ENCODE measurements at regions not wholly inside any gene's neighbourhood (a gene's known extent, or its start where the extent isn't known, plus 50 kb on each side); places are given as distances from the start of the nearest gene placed in this dataset.

DNA sequence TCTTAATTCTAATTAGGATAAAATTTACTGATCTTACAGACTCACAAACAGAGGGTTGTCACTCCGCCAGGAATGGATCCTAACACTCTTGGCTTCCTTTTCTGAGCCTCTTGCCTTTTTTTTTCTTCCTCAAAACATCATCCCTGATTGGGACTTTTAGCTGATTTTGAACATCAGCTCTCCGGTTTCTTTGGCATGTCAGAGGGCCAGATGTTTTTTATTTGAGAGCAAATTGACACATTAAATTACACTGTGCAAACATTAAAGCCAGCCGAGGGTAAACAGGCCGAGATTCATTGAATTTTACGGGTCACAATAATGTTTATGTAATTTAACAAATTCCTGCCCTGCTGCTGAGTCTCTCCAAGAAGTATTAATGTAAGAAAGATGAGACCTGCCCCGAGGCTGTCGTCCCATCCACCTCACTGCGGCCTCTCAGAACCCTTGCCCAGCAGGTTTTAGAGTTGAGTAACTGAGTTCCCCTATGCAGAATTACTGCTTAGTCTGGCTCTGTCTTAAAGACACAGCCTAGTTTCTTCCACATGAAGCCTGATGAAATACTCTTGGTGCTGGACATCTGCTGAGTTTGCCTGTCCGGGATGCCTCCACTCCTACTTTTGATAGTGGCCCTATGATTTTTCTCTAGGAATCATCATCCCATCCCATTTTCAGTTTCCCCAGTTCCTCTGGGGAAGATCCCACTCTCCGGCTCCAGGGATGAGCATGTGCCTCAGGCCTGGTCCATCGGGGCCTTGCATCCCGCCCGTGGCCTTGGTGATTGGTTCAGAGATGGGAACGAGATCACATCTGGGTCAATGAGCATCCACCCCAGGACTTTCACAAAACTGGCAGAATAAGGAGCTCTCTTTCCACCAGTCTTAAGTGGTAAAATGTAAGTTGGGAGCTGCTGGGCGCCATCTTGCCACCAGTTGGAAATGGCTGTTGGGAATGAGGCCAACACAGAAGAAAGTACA, 226.6 kb upstream of the TLE3 start:
- no peak for DNase-seq (ENCODE audit: low read depth)

- DNase-seq (ENCODE audit: low read depth), result no peak
Observed at GRCh38 chr15:70323111-70323851, 225.6 kb upstream of the TLE3 start.

DNA sequence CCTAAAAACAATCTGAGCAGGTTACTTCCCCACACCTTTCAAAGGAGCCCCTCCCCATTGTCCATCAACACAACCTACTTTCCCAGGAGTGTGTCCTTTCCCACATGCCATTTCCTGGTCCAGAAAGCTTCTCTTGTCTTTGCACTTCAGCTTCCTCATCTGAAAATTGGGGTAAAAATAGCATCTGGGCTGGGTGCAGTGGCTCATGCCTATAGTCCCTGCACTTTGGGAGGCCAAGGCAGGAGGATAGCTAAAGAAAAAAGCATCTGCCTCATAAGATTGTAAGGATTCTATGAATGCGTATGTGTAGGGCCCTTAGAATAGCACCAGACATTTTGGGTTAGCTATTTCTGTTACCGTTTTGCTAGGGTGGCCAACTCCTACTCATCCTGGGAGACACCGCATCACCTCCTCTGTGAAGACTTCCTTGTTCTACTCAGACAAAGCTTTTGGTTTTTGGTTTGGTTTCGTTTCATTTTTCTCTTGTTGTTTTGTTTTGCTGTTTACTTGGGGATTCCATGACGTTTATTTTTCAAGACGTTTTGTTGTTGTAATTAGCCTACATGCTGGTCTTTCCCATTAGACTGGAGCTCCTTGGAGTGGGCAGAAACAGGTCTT, 224.4 kb upstream of the TLE3 start:
- no peak for DNase-seq (ENCODE audit: low read depth)

GRCh38 chr15:70321172-70321819, 223.6 kb upstream of the TLE3 start:
- DNase-seq (ENCODE audit: low read depth), result no peak

DNA sequence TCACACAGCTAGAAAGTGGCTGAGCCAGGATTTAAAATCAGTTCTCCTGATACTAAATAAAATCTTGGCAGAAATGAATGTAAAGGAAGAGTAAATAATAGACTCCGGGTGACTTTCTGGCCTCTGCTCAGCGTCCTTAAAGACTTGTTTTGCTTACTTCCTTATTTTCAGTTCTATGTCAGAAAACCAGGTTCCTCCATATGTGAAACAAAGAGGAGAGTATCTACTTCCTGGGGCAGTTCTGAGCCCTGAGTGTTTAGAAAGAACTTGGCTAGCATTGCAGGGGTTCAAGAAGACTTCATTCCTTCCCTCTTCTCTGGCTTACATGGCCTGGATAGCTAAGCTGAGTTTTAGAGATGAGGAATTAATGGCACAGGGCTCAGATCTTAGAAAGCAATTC, 222.8 kb upstream of the TLE3 start:
- DNase-seq (ENCODE audit: low read depth), result no peak

DNA sequence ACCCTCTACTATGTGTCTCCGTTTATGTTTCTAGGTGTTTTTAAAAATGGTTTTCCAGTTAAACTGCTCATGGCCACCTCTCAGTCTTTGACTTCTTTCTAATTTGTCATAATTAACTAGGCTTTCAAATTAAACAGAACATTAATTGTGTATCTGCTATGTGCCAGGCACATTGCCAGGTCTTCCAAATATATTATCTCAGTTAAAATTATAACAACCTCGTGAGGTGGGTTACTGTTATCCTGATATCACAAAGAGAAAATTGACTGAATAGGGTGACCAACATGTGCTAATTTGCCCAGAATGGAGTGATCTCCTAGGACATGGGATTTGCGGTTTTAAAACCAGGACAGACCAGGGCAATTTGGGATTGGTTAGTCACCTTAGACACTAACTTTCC, 222.4 kb upstream of the TLE3 start:
- DNase-seq (ENCODE audit: low read depth), result no peak

DNA sequence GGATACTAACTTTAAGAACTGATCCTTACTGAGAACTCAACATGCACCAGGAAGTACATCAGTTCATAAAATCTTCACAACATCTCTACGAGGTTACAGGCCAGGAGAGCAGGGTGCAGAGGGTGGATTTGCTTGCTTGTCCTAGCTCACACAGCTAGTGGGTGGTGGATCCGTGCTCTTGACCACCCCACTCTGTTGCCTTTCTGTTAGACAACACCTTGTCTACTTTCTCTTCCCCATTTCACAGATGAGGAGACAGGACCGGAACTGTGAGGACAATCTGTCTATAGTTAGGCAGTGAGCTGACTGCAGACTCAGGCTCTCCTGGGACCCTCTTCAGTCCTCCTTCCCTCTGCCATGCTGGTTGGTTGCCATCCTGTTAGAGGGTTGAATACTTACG, 221.7 kb upstream of the TLE3 start:
- DNase-seq (ENCODE audit: low read depth), result no peak

- no peak for DNase-seq (ENCODE audit: low read depth)
Observed at GRCh38 chr15:70318594-70319465, 221.1 kb upstream of the TLE3 start.

DNA sequence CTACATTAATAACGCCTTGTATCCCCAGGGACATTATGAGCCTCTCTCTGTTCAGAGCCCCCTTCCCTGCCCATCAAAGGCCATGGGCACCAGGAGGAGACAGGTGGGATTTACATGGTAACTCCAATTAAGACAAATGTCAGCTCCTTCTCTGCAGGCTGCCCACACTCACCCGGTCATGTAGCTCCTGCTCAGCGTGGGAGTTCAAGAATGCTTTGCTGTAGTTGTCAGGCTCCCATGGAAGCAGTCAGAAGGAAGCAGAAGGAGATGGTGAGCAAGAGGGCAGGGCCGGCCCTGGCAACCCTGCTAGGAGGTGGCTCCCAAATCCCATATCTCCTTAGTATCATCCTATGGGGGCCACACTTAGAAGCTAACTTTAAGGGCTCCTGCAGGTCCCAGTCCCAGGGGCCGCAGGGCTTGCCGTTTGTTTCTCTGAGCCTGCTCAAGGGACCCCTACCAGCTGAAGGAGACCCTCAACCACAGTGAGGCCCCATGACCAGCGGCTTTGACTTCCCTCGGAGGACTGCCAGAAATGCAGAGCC, 218.4 kb upstream of the TLE3 start:
- no peak for DNase-seq (ENCODE audit: low read depth)

DNA sequence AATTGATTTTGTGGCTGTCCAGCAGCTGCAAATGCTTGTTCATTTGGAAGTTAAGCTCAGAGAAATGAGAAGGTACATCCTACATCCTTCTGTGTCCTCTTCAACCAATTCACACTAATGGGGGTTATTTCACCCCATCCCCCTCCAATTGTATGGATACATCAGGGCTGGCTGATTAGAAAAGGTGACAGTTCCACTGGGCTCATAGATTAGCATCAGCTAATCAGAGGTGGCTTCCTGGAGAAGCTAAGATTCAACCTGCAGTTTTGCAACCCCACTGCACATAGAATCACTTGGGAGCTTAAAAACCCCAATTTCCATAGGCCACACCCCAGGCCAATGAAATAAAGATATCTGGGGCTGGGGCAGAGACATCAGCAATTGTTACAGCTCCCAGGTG, 217.7 kb upstream of the TLE3 start:
- no peak for DNase-seq (ENCODE audit: low read depth)

DNA sequence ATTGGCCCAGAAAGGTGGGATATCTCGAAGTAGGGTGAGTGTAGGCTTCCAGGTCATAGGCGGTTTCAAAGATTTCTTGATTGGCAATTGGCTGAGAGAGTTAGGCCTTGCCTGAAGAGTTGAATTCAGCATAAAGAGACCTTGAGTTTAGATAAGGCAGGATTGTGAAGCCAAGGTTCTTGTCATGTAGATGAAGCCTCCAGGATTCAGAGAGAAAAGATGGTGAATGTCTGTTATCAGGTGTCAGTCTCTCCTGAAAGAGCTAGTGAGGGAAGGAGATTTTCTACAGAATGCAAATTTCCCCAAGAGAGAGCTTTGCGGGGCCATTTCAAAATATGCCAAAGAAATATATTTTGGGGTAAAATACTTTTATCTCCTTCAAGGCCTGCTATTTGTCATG, 217.0 kb upstream of the TLE3 start:
- DNase-seq (ENCODE audit: low read depth), result no peak

GRCh38 chr15:70314018-70314354, 216.3 kb upstream of the TLE3 start:
- no peak for DNase-seq (ENCODE audit: low read depth)

DNA sequence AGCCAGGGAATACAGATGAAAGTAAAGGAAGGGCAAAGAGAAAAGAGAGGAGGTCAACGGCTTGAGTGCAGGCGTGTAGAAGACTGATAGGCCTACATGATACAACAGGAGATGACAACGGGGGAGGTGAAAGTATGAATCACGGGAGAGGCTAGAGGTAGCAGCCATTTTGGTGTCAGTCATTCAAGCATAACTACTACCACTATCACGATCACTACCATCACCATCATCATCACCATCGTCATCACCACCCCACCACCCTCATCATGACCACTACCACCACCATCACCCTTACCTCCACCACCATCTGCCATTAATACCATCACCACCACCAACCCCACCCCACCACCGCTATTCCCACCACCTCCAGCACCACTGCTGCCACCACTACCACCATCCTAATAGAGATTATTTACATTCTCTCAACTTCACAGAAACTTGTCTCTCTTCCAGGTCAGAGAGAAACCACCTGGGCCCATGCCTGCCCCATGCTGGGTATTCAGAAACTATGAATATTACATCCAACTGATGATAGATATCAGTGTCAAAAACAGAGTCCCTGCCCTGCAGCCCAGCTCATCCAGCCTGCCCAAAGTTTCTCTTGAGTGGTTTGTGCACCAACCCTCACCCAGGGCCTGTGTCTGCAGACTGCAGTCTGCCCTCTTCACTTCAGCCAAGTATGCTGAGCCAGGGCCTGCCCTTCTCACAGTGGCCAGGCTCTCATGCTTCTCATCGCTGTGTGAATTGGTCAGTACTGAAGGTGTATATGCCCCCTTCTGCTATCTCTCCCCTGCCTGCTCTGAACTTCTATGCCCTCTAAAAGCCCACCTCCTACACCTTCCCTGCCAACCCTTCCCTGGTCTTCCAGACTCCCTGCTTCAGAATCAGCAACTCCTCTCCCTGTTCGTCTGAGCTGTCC, 215.6 kb upstream of the TLE3 start:
- no peak for DNase-seq (ENCODE audit: low read depth)

DNA sequence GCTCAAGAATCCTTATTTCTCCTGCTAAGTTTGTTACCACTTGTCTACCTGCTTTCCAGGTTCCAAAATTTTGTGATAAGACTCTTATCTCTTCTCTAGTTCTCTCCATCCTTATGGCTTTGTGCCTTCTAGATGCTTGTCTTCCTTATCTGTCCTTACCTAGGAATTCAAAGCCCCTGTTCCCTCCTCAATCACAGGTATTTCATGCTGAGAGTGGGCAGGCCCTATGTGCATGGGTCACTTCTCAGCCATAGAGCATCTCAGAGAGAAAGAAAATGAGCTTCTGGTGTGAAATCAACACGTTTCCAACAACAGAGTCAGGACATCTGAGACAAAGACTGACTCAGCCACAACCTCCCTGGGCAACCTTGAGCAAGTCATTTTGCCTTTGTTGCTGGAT, 214.1 kb upstream of the TLE3 start:
- no peak for DNase-seq (ENCODE audit: low read depth)

DNA sequence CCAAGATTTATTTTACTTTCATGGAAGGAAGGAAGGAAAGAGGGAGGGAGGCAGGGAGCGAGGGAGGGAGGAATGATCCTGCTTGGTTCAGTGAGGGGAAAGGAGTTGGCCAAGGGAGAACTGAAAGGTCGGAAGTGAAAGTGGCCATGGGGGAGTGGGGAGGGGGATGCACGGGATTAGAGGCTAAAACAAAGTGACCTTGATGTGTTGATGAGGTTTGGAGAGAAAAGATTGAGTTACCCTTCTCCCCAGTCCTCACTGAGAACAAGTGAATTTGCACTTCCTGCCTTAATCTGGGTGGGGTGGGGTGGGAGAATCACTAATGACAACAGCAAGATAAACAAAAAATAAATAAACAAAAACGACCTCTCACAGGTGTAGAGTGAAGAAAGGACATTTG, 212.0 kb upstream of the TLE3 start:
- DNase-seq (ENCODE audit: low read depth), result no peak

GRCh38 chr15:70308735-70309434, 211.2 kb upstream of the TLE3 start:
- DNase-seq (ENCODE audit: low read depth), result no peak

DNA sequence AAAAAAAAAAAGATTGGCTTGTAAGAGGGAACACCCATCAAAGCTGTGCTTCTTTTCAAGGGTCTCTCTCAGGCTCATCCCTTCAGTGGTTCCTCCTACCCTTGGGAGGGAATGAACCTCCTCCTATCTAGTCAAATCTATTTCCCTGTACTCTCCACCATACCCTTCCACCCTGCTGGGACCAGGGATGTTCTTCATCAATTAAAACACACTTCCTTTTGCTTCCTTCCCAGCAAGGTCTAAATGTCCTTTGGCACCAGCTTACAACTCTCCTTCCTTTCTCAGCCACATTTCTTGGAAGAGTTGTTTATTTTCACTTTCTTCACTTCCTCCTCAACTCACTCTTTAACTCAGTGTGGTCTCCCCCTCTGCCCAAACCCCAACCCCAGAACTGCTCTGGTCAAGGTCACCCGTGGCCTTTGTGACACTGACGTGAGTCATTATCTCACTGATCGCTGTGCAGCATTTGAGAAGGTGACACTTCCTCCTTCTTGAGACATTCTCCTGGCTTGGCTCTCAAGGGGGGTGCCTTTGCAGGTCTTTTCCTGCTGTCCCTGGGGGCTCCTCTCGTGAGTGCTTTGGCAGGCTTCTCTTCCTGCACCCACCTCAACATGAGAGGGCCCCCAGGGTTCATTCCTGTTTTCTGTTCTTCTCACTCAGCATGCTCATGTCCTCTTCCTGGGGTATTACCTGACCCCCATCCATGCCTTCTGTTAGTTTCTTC, 210.5 kb upstream of the TLE3 start:
- no peak for DNase-seq (ENCODE audit: low read depth)

DNA sequence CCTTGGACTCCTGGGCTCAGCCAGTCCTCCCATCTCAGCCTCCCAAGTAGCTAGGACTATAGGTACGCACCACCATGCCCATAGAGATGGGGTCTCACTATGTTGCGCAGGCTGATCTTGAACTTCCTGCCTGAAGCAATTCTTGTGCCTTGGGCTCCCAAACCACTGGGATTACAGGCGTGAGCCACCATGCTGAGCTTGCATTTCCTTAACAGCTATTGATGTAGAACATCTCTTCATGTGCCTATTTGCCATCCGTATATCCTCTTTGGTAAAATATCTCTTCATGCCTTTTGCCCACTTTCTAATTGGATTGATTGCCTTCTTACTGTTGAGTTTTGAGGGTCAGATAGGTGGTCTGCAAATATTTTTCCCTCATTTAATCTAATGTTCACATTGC, 208.9 kb upstream of the TLE3 start:
- DNase-seq (ENCODE audit: low read depth), result no peak

DNA sequence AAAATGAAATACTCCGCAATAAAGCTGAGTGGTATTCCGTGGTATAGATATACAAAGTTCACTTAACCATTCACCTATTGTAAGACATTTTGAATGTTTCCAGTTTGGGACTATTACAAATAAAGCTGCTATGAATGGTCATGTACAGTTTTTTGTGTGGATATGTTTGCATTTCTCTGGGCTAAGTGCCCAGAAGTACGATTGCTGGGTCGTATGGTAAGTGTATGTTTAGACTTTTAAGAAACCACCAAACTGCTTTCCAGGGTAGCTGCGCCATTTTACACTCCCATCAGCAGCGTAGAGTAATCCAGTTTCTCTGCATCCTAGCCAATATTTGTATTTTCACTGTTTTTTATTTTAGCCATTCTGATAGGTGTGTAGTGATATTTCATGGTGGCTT, 208.4 kb upstream of the TLE3 start:
- no peak for DNase-seq (ENCODE audit: low read depth)
